ENCODE measurements at regions not wholly inside any gene's neighbourhood (a gene's known extent, or its start where the extent isn't known, plus 50 kb on each side); places are given as distances from the start of the nearest gene placed in this dataset.

GRCh38 chr1:59236721-59237545, 60.0 kb upstream of the FGGY start:
- intact Hi-C loops (cut with micrococcal nuclease), result no loop called here
- BruUV-seq (replicated peaks), result no TSS peak
- Mint-ChIP-seq H3K4me1 (ENCODE audit: insufficient read depth, unreplicated experiment) (no peaks in the 10 kb centered on the region), H3K27me3 (ENCODE audit: insufficient read depth, unreplicated experiment) (no peaks in the 10 kb centered on the region), H3K4me3 (ENCODE audit: unreplicated experiment) (no peak overlapping the region), H3K36me3 (ENCODE audit: insufficient read depth, unreplicated experiment) (no peaks in the 10 kb centered on the region), H3K27ac (ENCODE audit: low read depth, unreplicated experiment) (no peak overlapping the region), H3K9me3 (ENCODE audit: unreplicated experiment) (no peaks in the 10 kb centered on the region)
- TF ChIP-seq CTCF (IDR thresholded peaks at IDR 0.05; ENCODE audit: unreplicated experiment), result no peak
- ChIA-PET CTCF (no interaction called here), POLR2A (no interaction called here)
- DNase-seq (ENCODE audit: unreplicated experiment), result no peak

GRCh38 chr1:59237900-59238299, 59.0 kb upstream of the FGGY start:
- TF ChIP-seq CTCF (IDR thresholded peaks at IDR 0.05; ENCODE audit: unreplicated experiment), result no peak
- Mint-ChIP-seq H3K4me1 (ENCODE audit: insufficient read depth, unreplicated experiment) (no peaks in the 10 kb centered on the region), H3K27ac (ENCODE audit: low read depth, unreplicated experiment) (no peak overlapping the region), H3K27me3 (ENCODE audit: insufficient read depth, unreplicated experiment) (no peaks in the 10 kb centered on the region), H3K36me3 (ENCODE audit: insufficient read depth, unreplicated experiment) (no peaks in the 10 kb centered on the region), H3K9me3 (ENCODE audit: unreplicated experiment) (no peaks in the 10 kb centered on the region), H3K4me3 (ENCODE audit: unreplicated experiment) (no peak overlapping the region)
- BruUV-seq (replicated peaks), result no TSS peak
- CTCF ChIA-PET, result no interaction called here
- POLR2A ChIA-PET, result no interaction called here
- intact Hi-C loops (cut with micrococcal nuclease), result no loop called here
- DNase-seq (ENCODE audit: unreplicated experiment), result no peak

- H3K4me3 Mint-ChIP-seq (ENCODE audit: unreplicated experiment), result no peak overlapping the region
- TF ChIP-seq CTCF (IDR thresholded peaks at IDR 0.05; ENCODE audit: unreplicated experiment), result no peak
- CTCF ChIA-PET, result interaction anchor here (0.5 kb wide), 1 partner anchor 291 kb away, joined by 3 read pairs; no protein-coding TSS in a partner anchor
- DNase-seq (ENCODE audit: unreplicated experiment), result no peak
- no peaks in the 10 kb centered on the region for H3K36me3 Mint-ChIP-seq (ENCODE audit: insufficient read depth, unreplicated experiment)
- H3K4me1 Mint-ChIP-seq (ENCODE audit: insufficient read depth, unreplicated experiment), result no peaks in the 10 kb centered on the region
- H3K9me3 Mint-ChIP-seq (ENCODE audit: unreplicated experiment), result no peaks in the 10 kb centered on the region
- intact Hi-C loops (cut with micrococcal nuclease), result no loop called here
- H3K27me3 Mint-ChIP-seq (ENCODE audit: insufficient read depth, unreplicated experiment), result no peaks in the 10 kb centered on the region
- no peak overlapping the region for H3K27ac Mint-ChIP-seq (ENCODE audit: low read depth, unreplicated experiment)
- no TSS peak for BruUV-seq (replicated peaks)
- POLR2A ChIA-PET, result no interaction called here
Observed at GRCh38 chr1:59238333-59238934, 58.5 kb upstream of the FGGY start.

- no peak for TF ChIP-seq CTCF (IDR thresholded peaks at IDR 0.05; ENCODE audit: unreplicated experiment)
- Mint-ChIP-seq H3K4me1 (ENCODE audit: insufficient read depth, unreplicated experiment) (no peaks in the 10 kb centered on the region), H3K27ac (ENCODE audit: low read depth, unreplicated experiment) (no peak overlapping the region), H3K9me3 (ENCODE audit: unreplicated experiment) (no peaks in the 10 kb centered on the region), H3K36me3 (ENCODE audit: insufficient read depth, unreplicated experiment) (no peaks in the 10 kb centered on the region), H3K27me3 (ENCODE audit: insufficient read depth, unreplicated experiment) (no peaks in the 10 kb centered on the region), H3K4me3 (ENCODE audit: unreplicated experiment) (no peak overlapping the region)
- ChIA-PET CTCF (interaction anchor here (0.5 kb wide), 1 partner anchor 290 kb away, joined by 3 read pairs; no protein-coding TSS in a partner anchor), POLR2A (no interaction called here)
- intact Hi-C loops (cut with micrococcal nuclease), result no loop called here
- BruUV-seq (replicated peaks), result no TSS peak
- no peak for DNase-seq (ENCODE audit: unreplicated experiment)
Observed at GRCh38 chr1:59238993-59239392, 57.9 kb upstream of the FGGY start.
